ENCODE measurements at regions not wholly inside any gene's neighbourhood (a gene's known extent, or its start where the extent isn't known, plus 50 kb on each side); places are given as distances from the start of the nearest gene placed in this dataset.
A peak's percentile ranks its signal among the peaks of the same experiment; 100 is the strongest.
"Not testable (repeated sequence)": the region's sequence is repeated elsewhere in the genome, so short reads cannot be mapped to it uniquely, and the experiment has no call there.

GRCh38 chr22:15772337-15772736 is 82.5 kb downstream of the POTEH start:
- H3K36me3 ChIP-seq; intact Hi-C loops (cut with DNase I); H3K27ac ChIP-seq; ATAC-seq; H3K4me3 ChIP-seq; H3K9me3 ChIP-seq; DNase-seq; H3K4me1 ChIP-seq; H3K27me3 ChIP-seq: not testable (repeated sequence)
- 23% methylated on average over 2 of the region's 3 CpGs for WGBS (ENCODE audit: insufficient coverage, low coverage, low lambda C conversion rate, missing lambda C conversion rate)

DNA sequence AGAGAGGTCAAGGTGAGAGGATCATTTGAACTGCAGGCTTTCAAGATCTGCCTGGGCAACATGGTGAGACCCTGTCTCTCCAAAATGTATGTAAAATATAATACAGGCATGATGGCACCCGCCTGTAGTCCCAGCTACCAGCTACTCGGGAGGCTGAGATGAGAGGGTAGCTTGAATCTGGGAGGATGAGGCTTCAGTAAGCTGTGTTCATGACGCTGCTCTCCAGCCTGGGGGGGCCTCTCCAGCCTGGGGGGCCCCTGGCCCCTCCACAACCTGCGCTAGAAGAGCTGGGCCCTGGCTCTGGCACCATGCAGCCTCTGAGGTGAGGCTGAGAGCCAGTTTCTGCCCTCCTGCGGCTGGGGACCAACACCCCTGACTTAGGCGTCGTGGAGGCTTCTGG is 85.3 kb downstream of the POTEH start:
- H3K9me3 ChIP-seq; H3K36me3 ChIP-seq; H3K4me3 ChIP-seq; intact Hi-C loops (cut with DNase I); H3K4me1 ChIP-seq; H3K27me3 ChIP-seq; H3K27ac ChIP-seq: not testable (repeated sequence)
- ATAC-seq (peak in 1 of 4 donors; percentile 44), DNase-seq (peak in 1 of 3 donors; percentile 26)
- WGBS (ENCODE audit: insufficient coverage, low coverage, low lambda C conversion rate, missing lambda C conversion rate), result no CpG with 5 or more reads among the region's 7 CpGs

GRCh38 chr22:15775670-15776669 is 86.1 kb downstream of the POTEH start:
- H3K4me3 ChIP-seq; H3K27me3 ChIP-seq; H3K9me3 ChIP-seq; H3K36me3 ChIP-seq; intact Hi-C loops (cut with DNase I); H3K4me1 ChIP-seq; H3K27ac ChIP-seq: not testable (repeated sequence)
- peak; percentile 48 to 68 (median 51) for ATAC-seq
- WGBS (ENCODE audit: insufficient coverage, low coverage, low lambda C conversion rate, missing lambda C conversion rate), result 30% methylated on average over 2 of the region's 43 CpGs
- DNase-seq, result peak in 2 of 3 donors; percentile 40 to 53

- WGBS (ENCODE audit: insufficient coverage, low coverage, low lambda C conversion rate, missing lambda C conversion rate), result no CpG with 5 or more reads among the region's 16 CpGs
- H3K27ac ChIP-seq; H3K36me3 ChIP-seq; intact Hi-C loops (cut with DNase I); H3K9me3 ChIP-seq; DNase-seq; H3K27me3 ChIP-seq; H3K4me1 ChIP-seq; H3K4me3 ChIP-seq; ATAC-seq: not testable (repeated sequence)
Observed at GRCh38 chr22:15776727-15777126, 86.9 kb downstream of the POTEH start.

GRCh38 chr22:15777150-15777549 is 87.3 kb downstream of the POTEH start:
- intact Hi-C loops (cut with DNase I), result not testable (repeated sequence)
- peak in 1 of 4 donors; percentile 51 for ATAC-seq

DNA sequence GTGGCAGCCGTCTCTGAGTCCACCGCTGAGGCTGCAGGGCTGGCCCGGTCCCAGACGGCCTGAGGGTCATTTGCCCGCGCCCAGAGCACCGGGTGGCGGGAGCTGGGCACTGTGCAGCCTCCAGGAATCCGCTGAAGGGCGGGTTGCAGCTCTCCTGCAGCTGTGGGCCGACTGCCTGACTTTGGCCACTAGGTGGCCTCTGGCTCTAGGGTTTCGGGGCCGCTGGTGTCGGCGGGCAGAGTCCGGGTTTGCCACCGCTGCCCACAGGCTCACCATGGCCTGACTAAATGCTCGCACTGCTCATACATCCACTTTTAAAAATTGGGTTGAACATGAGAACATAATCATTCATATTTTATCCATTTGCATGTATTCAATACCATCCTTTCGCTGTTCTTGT is 87.7 kb downstream of the POTEH start:
- H3K27ac ChIP-seq; H3K4me3 ChIP-seq; H3K27me3 ChIP-seq; DNase-seq; H3K9me3 ChIP-seq; H3K4me1 ChIP-seq; H3K36me3 ChIP-seq; intact Hi-C loops (cut with DNase I): not testable (repeated sequence)
- no CpG with 5 or more reads among the region's 19 CpGs for WGBS (ENCODE audit: insufficient coverage, low coverage, low lambda C conversion rate, missing lambda C conversion rate)
- peak; percentile 57 to 71 (median 64) for ATAC-seq

More at GRCh38 chr22:15777150-15777549, 87.3 kb downstream of the POTEH start:
- not testable (repeated sequence) for H3K27ac ChIP-seq, H3K4me1 ChIP-seq, H3K9me3 ChIP-seq, H3K4me3 ChIP-seq, H3K27me3 ChIP-seq, H3K36me3 ChIP-seq, DNase-seq
- no CpG with 5 or more reads among the region's 24 CpGs for WGBS (ENCODE audit: insufficient coverage, low coverage, low lambda C conversion rate, missing lambda C conversion rate)

DNA sequence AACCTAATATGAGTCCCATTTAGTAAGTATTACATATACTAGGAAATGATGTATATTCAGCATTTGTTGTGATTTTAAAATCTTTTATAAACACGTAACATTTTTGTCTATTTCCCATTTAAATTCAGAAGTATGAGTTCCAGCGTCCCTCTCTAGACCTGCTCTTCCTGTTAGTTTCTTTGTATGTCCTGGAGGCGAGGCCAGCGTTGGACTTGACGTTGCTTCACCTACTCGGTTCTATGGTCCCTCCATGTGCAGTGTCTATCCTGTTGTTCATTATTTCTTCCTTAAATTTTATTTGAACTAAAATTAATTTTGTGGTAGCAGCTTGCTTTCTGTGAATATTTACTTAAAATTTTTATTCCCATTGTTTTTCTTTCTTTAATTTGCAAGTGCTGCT is 88.5 kb downstream of the POTEH start:
- H3K4me1 ChIP-seq; H3K36me3 ChIP-seq; H3K9me3 ChIP-seq; DNase-seq; intact Hi-C loops (cut with DNase I); H3K4me3 ChIP-seq; ATAC-seq; H3K27ac ChIP-seq; H3K27me3 ChIP-seq: not testable (repeated sequence)
- 37% methylated on average over 6 of the region's 6 CpGs for WGBS (ENCODE audit: insufficient coverage, low coverage, low lambda C conversion rate, missing lambda C conversion rate)

- H3K27me3 ChIP-seq; H3K9me3 ChIP-seq; DNase-seq; H3K4me3 ChIP-seq; intact Hi-C loops (cut with DNase I); H3K4me1 ChIP-seq; ATAC-seq; H3K27ac ChIP-seq; H3K36me3 ChIP-seq: not testable (repeated sequence)
- 11% methylated on average over 1 of the region's 1 CpG for WGBS (ENCODE audit: insufficient coverage, low coverage, low lambda C conversion rate, missing lambda C conversion rate)
Observed at GRCh38 chr22:15781652-15782051, 91.8 kb downstream of the POTEH start.

DNA sequence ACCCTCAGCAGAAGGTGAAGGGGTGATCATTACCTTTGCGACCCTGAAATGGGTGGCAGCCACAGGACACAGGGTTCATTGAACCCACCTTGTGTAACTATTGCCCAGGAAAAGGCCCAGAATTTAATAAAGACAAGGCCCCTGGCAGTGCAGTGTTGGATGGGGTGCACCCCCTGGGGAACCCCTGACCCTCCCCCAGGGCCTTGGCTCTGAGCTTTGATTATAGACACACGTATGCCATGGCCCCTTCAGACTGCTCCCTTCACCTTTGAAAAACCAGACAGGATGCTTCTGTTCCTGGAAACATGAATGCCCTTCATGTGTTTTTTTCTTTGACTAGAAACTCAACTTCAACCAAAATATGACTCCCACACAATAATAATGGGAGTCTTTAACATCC is 93.1 kb downstream of the POTEH start:
- H3K27ac ChIP-seq; H3K27me3 ChIP-seq; intact Hi-C loops (cut with DNase I); DNase-seq; H3K4me3 ChIP-seq; H3K36me3 ChIP-seq; H3K4me1 ChIP-seq; ATAC-seq; H3K9me3 ChIP-seq: not testable (repeated sequence)
- WGBS (ENCODE audit: insufficient coverage, low coverage, low lambda C conversion rate, missing lambda C conversion rate), result no CpG with 5 or more reads among the region's 2 CpGs

GRCh38 chr22:15784383-15785085 is 94.7 kb downstream of the POTEH start:
- H3K27ac ChIP-seq; H3K4me1 ChIP-seq; H3K27me3 ChIP-seq; intact Hi-C loops (cut with DNase I); DNase-seq; H3K9me3 ChIP-seq; H3K36me3 ChIP-seq; H3K4me3 ChIP-seq: not testable (repeated sequence)
- WGBS (ENCODE audit: insufficient coverage, low coverage, low lambda C conversion rate, missing lambda C conversion rate), result no CpG with 5 or more reads among the region's 34 CpGs
- peak; percentile 60 to 89 (median 72) for ATAC-seq

- H3K4me1 ChIP-seq; H3K27ac ChIP-seq; H3K27me3 ChIP-seq; H3K9me3 ChIP-seq; ATAC-seq; intact Hi-C loops (cut with DNase I); H3K4me3 ChIP-seq; H3K36me3 ChIP-seq; DNase-seq: not testable (repeated sequence)
- WGBS (ENCODE audit: insufficient coverage, low coverage, low lambda C conversion rate, missing lambda C conversion rate), result 16% methylated on average over 4 of the region's 4 CpGs
Observed at GRCh38 chr22:15786942-15787733, 97.3 kb downstream of the POTEH start.

Measured in right lobe of liver (tissue), 6 donors.